Peyer's patch (tissue), 4 donors: ENCODE measurements at regions not wholly inside any gene's neighbourhood (a gene's known extent, or its start where the extent isn't known, plus 50 kb on each side); places are given as distances from the start of the nearest gene placed in this dataset.
"Not testable (repeated sequence)": the region's sequence is repeated elsewhere in the genome, so short reads cannot be mapped to it uniquely, and the experiment has no call there.

Source experiments
- CTCF ChIP-seq, 6 experiments: fragments of 450-650 bp in 4 of 6; fragments of 200-600 bp in 2 of 6; sonication (generic) in 1 of 6; IDR thresholded peaks; one replicate each; pipeline ENCODE4 v1.5.1; 2017 to 2019; ENCODE audit warnings: antibody characterized with exemption in 6 of 6, mild to moderate bottlenecking in 3 of 6, moderate library complexity in 1 of 6
- POLR2A ChIP-seq, 2 donors: fragments of 450-650 bp; IDR thresholded peaks; one replicate each; pipeline ENCODE4 v1.5.1; 2017; ENCODE audit warnings: antibody characterized with exemption in 2 of 2, mild to moderate bottlenecking in 2 of 2, moderate library complexity in 2 of 2

- not testable (repeated sequence) for TF ChIP-seq POLR2A, CTCF (IDR thresholded peaks at IDR 0.05)
Measured at GRCh38 chr5:1596462-1597092, 72.8 kb upstream of the LPCAT1 start.
